GM12878 (cell line): ENCODE measurements at regions not wholly inside any gene's neighbourhood (a gene's known extent, or its start where the extent isn't known, plus 50 kb on each side); places are given as distances from the start of the nearest gene placed in this dataset.

Source experiments
- ATAC-seq: fragments of 200-7000 bp; cut with Tn5 transposase; 3 replicates; pipeline ENCODE4 v1.9.1; 2020; ENCODE audit warnings: mild to moderate bottlenecking, moderate library complexity
- BruUV-seq: library from RNA; stranded (reverse); fragments of 400-500 nt; replicated peaks from 2 replicates; lab custom pipeline; 2021; lab: Mats Ljungman, UMichigan
- CTCF ChIA-PET: fragments of 300-600 bp; sonication (Branson Sonifier 250); formaldehyde crosslinking; extraction: SDS; loops from one replicate; lab custom pipeline; 2021; ENCODE audit warnings: inconsistent platforms; lab: Yijun Ruan, JAX
- POLR2A ChIA-PET: fragments of 350-600 bp; formaldehyde crosslinking; extraction: SDS; loops from one replicate; lab custom pipeline; 2021; ENCODE audit warnings: inconsistent platforms; lab: Charles Lee
- RAD21 ChIA-PET: fragments of 300-600 bp; sonication (Branson Sonifier 250); formaldehyde crosslinking; loops from one replicate; lab custom pipeline; 2023; ENCODE audit warnings: antibody characterized with exemption; ENCODE audit not compliant: unreplicated experiment; lab: Charles Lee
- SMC1A ChIA-PET: fragments of 300-600 bp; sonication (Branson Sonifier 250); formaldehyde crosslinking; loops from one replicate; lab custom pipeline; 2023; ENCODE audit not compliant: unreplicated experiment, uncharacterized antibody; lab: Charles Lee
- DNase-seq: peaks from one replicate; pipeline ENCODE4 v3.0.0-alpha.2; 2011; ENCODE audit warnings: low read depth, low spot score
- FAIRE-seq: peaks from 3 replicates; lab custom pipeline; 2011; peaks lifted over from hg19 to GRCh38; lab: Jason Lieb, UNC
- H2AFZ ChIP-seq: 2 replicates; pipeline ENCODE4 v1.6.0; 2011; ENCODE audit warnings: low read depth, low read length, control low read depth; ENCODE audit not compliant: control insufficient read depth
- H3K27ac ChIP-seq: 2 replicates; pipeline ENCODE4 v1.5.1; 2011; ENCODE audit warnings: control low read depth; ENCODE audit not compliant: control insufficient read depth, insufficient read depth
- H3K27me3 ChIP-seq, 2 experiments: replicated peaks in 1 of 2; 2 replicates each; pipeline versions ENCODE4 v1.6.0 to v1.6.1; 2011; ENCODE audit warnings: low read length in 1 of 2; ENCODE audit not compliant: control insufficient read depth in 2 of 2, insufficient read depth in 2 of 2
- H3K36me3 ChIP-seq, 2 experiments: 2 replicates each; pipeline ENCODE4 v1.5.1; 2011; ENCODE audit warnings: low read length in 1 of 2; ENCODE audit not compliant: control insufficient read depth in 2 of 2, insufficient read depth in 2 of 2
- H3K4me1 ChIP-seq: 2 replicates; pipeline ENCODE4 v1.6.1; 2011; ENCODE audit warnings: mild to moderate bottlenecking, low read length, moderate library complexity, mixed read lengths; ENCODE audit not compliant: control insufficient read depth, insufficient read depth
- H3K4me2 ChIP-seq: 2 replicates; pipeline ENCODE4 v1.6.0; 2011; ENCODE audit warnings: control low read depth; ENCODE audit not compliant: control insufficient read depth, insufficient read depth
- H3K4me3 ChIP-seq: fragments of 200-600 bp; sonication (generic); 2 replicates; pipeline ENCODE4 v1.5.1; 2016
- H3K79me2 ChIP-seq: 2 replicates; pipeline ENCODE4 v1.6.0; 2011; ENCODE audit warnings: low read length; ENCODE audit not compliant: control insufficient read depth, insufficient read depth
- H3K9ac ChIP-seq: 2 replicates; pipeline ENCODE4 v1.8.0; 2011; ENCODE audit warnings: low read length, control low read depth, mixed read lengths; ENCODE audit not compliant: control insufficient read depth, insufficient read depth
- H3K9me3 ChIP-seq: replicated peaks from 3 replicates; pipeline ENCODE4 v1.5.1; 2011; ENCODE audit warnings: mild to moderate bottlenecking, low read length; ENCODE audit not compliant: control insufficient read depth, insufficient read depth
- H4K20me1 ChIP-seq: 2 replicates; pipeline ENCODE4 v1.6.0; 2011; ENCODE audit not compliant: control insufficient read depth, insufficient read depth
- ATF3 ChIP-seq: IDR thresholded peaks from 2 replicates; pipeline ENCODE4 v1.6.1; 2011; ENCODE audit warnings: low read depth, mild to moderate bottlenecking, low read length, moderate library complexity, borderline replicate concordance; ENCODE audit errors: extremely low read depth
- BRCA1 ChIP-seq: IDR thresholded peaks from 2 replicates; pipeline ENCODE4 v1.6.1; 2011; ENCODE audit warnings: low read depth, low read length, improper control_type of control experiment
- CEBPZ ChIP-seq: fragments of 150-350 bp; IDR thresholded peaks from 2 replicates; pipeline ENCODE4 v1.6.1; 2016; ENCODE audit warnings: low read depth, low read length
- CREM ChIP-seq: IDR thresholded peaks from 2 replicates; pipeline ENCODE4 v1.6.1; 2014; ENCODE audit warnings: antibody characterized with exemption, low read depth
- IRF4 ChIP-seq: IDR thresholded peaks from 2 replicates; pipeline ENCODE4 v1.6.1; 2011; ENCODE audit warnings: low read depth, low read length
- NFYB ChIP-seq: IDR thresholded peaks from 2 replicates; pipeline ENCODE4 v1.6.1; 2011; ENCODE audit warnings: low read depth, mild to moderate bottlenecking, low read length, improper control_type of control experiment, moderate library complexity; ENCODE audit not compliant: insufficient read depth
- PAX5 ChIP-seq: IDR thresholded peaks from 2 replicates; pipeline ENCODE4 v1.6.1; 2011; ENCODE audit warnings: low read depth, low read length, borderline replicate concordance
- PAX8 ChIP-seq: fragments of 450-650 bp; IDR thresholded peaks from 2 replicates; pipeline ENCODE4 v1.6.1; 2017; ENCODE audit warnings: mild to moderate bottlenecking, moderate library complexity
- RUNX3 ChIP-seq: IDR thresholded peaks from 2 replicates; pipeline ENCODE4 v1.6.1; 2012; ENCODE audit warnings: low read length, inconsistent platforms
- SMARCA5 ChIP-seq: fragments of 450-650 bp; IDR thresholded peaks from 2 replicates; pipeline ENCODE4 v1.6.1; 2017; ENCODE audit warnings: mild to moderate bottlenecking
- STAT1 ChIP-seq: fragments of 450-650 bp; conservative IDR thresholded peaks from 2 replicates; pipeline ENCODE4 v1.6.1; 2014; ENCODE audit warnings: antibody characterized with exemption, mild to moderate bottlenecking
- STAT3 ChIP-seq: IDR thresholded peaks from 2 replicates; pipeline ENCODE4 v1.6.1; 2011; ENCODE audit warnings: low read depth, low read length, improper control_type of control experiment
- SUZ12 ChIP-seq: fragments of 200-600 bp; sonication (generic); IDR thresholded peaks from one replicate; pipeline ENCODE4 v1.6.1; 2018; ENCODE audit warnings: antibody characterized with exemption, mild to moderate bottlenecking; ENCODE audit not compliant: unreplicated experiment
- TCF3 ChIP-seq: IDR thresholded peaks from 2 replicates; pipeline ENCODE4 v1.6.1; 2012; ENCODE audit warnings: low read depth, mild to moderate bottlenecking, low read length, borderline replicate concordance; ENCODE audit not compliant: insufficient read depth
- ZNF274 ChIP-seq: IDR thresholded peaks from one replicate; pipeline ENCODE4 v1.8.0; 2011; ENCODE audit not compliant: insufficient read length, insufficient read depth
- WGBS: methylation state at CpG from one replicate; pipeline ENCODE4 v1.1.6; 2016; ENCODE audit warnings: low lambda C conversion rate; ENCODE audit not compliant: insufficient replicate concordance, insufficient coverage; ENCODE audit errors: missing lambda C conversion rate; 5-methylcytosine and 5-hydroxymethylcytosine counted together
- in situ Hi-C: fragments of 300-500 bp; cut with MboI; formaldehyde crosslinking; loops from 9 replicates; pipeline ENCODE4 v1.14.3; 2018; ENCODE audit warnings: mixed read lengths
- intact Hi-C: fragments of 100-400 bp; cut with micrococcal nuclease; formaldehyde crosslinking; loops from one replicate; pipeline ENCODE4 v1.14.2; 2022; ENCODE audit not compliant: unreplicated experiment

- POLR2A ChIA-PET, result no interaction called here
- no peaks in the 10 kb centered on the region for H3K79me2 ChIP-seq
- CTCF ChIA-PET, result no interaction called here
- H3K27ac ChIP-seq, result no peak overlapping the region
- WGBS, result 0% methylated on average over 1 of the region's 1 CpG
- H2AFZ ChIP-seq, result no peak overlapping the region
- no peak overlapping the region for H3K9ac ChIP-seq
- TF ChIP-seq STAT1, result no peak
- TF ChIP-seq SUZ12, result no peak
- TF ChIP-seq IRF4, result no peak
- TF ChIP-seq CEBPZ, result no peak
- no peak for TF ChIP-seq BRCA1
- TF ChIP-seq RUNX3, result no peak
- TF ChIP-seq CREM, result no peak
- TF ChIP-seq SMARCA5, result no peak
- TF ChIP-seq ZNF274, result no peak
- no peak for TF ChIP-seq ATF3
- TF ChIP-seq PAX8, result no peak
- TF ChIP-seq NFYB, result no peak
- no peak for TF ChIP-seq TCF3
- TF ChIP-seq PAX5, result no peak
- TF ChIP-seq STAT3, result no peak
- H3K36me3 ChIP-seq, result no peaks in the 10 kb centered on the region
- RAD21 ChIA-PET, result no interaction called here
- no peak overlapping the region for H3K4me2 ChIP-seq
- H3K27me3 ChIP-seq, result no peaks in the 10 kb centered on the region
- H3K4me1 ChIP-seq, result no peaks in the 10 kb centered on the region
- H4K20me1 ChIP-seq, result no peaks in the 10 kb centered on the region
- no TSS peak for BruUV-seq
- SMC1A ChIA-PET, result no interaction called here
- DNase-seq (no peak), ATAC-seq (no peak), FAIRE-seq (no peak)
- in situ Hi-C loops (no loop called here), intact Hi-C loops (no loop called here)
- no peaks in the 10 kb centered on the region for H3K9me3 ChIP-seq
- no peak overlapping the region for H3K4me3 ChIP-seq
These were observed 141.4 kb upstream of the FOXP2 start for GRCh38 chr7:114273218-114273617.
